Keratinocyte (primary cell): ENCODE measurements at regions not wholly inside any gene's neighbourhood (a gene's known extent, or its start where the extent isn't known, plus 50 kb on each side); places are given as distances from the start of the nearest gene placed in this dataset.
"Not testable (repeated sequence)": the region's sequence is repeated elsewhere in the genome, so short reads cannot be mapped to it uniquely, and the experiment has no call there.

Experiments used
- EZH2 ChIP-seq: IDR thresholded peaks from one replicate; pipeline ENCODE4 v1.6.1; 2012; ENCODE audit warnings: inconsistent platforms, mild to moderate bottlenecking, low read length, moderate library complexity
- TF ChIP-seq, protein P1 (sequence below), 3 experiments: IDR thresholded peaks in 1 of 3; conservative IDR thresholded peaks in 1 of 3; optimal IDR thresholded peaks in 1 of 3; 2 replicates in 2 of 3; 3 replicates in 1 of 3; pipeline versions ENCODE3 to v1.5.1; 2011; ENCODE audit warnings: low read length in 3 of 3, mild to moderate bottlenecking in 3 of 3, moderate library complexity in 2 of 3, control low read depth in 1 of 3, inconsistent platforms in 1 of 3; ENCODE audit not compliant: insufficient read depth in 2 of 3; ENCODE audit errors: extremely low read depth in 1 of 3

DNA sequence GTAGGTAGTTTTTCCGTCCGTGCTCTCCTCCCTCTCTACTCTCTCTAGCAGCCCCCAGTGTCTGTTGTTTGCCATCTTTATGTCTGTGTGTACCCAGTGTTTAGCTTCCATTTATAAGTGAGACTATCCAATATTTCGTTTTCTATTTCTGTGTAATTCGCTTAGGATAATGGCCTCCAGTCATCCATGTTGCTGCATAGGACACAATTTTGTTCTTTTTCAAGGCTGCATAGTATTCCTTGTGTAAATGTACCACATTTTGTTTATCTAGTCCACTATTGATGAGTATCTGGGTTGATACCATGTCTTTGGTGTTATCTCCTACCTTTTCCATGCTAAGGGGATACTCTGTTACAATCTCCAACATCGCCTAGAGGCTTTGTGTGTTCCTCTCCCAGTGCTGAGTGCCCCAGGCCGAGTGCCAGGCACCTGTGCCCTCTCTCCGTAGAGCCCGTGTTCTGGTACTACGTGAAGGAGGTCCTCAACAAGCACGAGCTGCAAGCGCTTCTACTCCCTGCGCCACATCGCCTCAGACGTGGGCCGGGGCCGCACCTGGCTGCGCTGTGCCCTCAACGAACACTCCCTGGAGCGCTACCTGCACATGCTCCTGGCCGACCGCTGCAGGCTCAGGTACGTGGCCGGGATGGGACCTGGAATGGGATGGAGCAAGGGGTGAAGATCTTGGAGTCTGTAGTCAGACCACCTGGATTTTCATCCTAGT is 51.0 kb downstream of the NPIPB11 start:
- TF ChIP-seq, protein P1, sequence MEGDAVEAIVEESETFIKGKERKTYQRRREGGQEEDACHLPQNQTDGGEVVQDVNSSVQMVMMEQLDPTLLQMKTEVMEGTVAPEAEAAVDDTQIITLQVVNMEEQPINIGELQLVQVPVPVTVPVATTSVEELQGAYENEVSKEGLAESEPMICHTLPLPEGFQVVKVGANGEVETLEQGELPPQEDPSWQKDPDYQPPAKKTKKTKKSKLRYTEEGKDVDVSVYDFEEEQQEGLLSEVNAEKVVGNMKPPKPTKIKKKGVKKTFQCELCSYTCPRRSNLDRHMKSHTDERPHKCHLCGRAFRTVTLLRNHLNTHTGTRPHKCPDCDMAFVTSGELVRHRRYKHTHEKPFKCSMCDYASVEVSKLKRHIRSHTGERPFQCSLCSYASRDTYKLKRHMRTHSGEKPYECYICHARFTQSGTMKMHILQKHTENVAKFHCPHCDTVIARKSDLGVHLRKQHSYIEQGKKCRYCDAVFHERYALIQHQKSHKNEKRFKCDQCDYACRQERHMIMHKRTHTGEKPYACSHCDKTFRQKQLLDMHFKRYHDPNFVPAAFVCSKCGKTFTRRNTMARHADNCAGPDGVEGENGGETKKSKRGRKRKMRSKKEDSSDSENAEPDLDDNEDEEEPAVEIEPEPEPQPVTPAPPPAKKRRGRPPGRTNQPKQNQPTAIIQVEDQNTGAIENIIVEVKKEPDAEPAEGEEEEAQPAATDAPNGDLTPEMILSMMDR (optimal IDR thresholded peaks at IDR 0.05 in 1 of 3, IDR thresholded peaks at IDR 0.05 in 1 of 3, conservative IDR thresholded peaks at IDR 0.05 in 1 of 3; ENCODE audit: extremely low read depth in 1 of 3, insufficient read depth in 2 of 3, low read length in 3 of 3) = not testable (repeated sequence)
- TF ChIP-seq EZH2 = not testable (repeated sequence)
